Hepatocyte (in vitro differentiated cells): ENCODE measurements at regions not wholly inside any gene's neighbourhood (a gene's known extent, or its start where the extent isn't known, plus 50 kb on each side); places are given as distances from the start of the nearest gene placed in this dataset.

ENCODE experiments used
- EZH2 ChIP-seq: fragments of 200-600 bp; sonication (generic); IDR thresholded peaks from 2 replicates; pipeline ENCODE4 v1.6.1; 2016; ENCODE audit warnings: antibody characterized with exemption, mild to moderate bottlenecking, borderline replicate concordance
- EZH2phosphoT487 ChIP-seq: fragments of 200-600 bp; sonication (generic); IDR thresholded peaks from one replicate; pipeline ENCODE4 v1.6.1; 2018; ENCODE audit warnings: antibody characterized with exemption, mild to moderate bottlenecking, low read depth, moderate library complexity; ENCODE audit not compliant: unreplicated experiment, severe bottlenecking
- TF ChIP-seq, protein P1 (sequence below): fragments of 200-600 bp; sonication (generic); IDR thresholded peaks from 2 replicates; pipeline ENCODE4 v1.5.1; 2016; ENCODE audit warnings: antibody characterized with exemption, mild to moderate bottlenecking; ENCODE audit not compliant: poor library complexity

DNA sequence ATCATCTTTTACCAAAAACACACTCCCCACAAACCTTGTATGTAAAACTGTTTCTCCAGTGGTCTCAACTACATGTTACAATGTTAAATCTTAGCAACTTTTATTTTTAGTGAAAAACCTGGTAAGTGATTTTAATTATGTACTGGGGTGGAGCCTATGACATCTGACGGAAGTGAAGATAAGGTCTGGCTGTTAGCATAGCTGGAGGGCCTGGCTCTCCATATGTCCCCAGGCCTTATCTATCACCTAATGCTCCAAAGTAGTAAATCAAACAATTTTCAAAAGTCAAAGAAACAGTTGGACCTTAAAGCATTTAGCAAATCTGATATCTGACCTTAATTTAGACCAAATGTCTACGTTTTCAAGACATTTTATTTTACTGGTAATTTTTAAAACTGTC, 173.6 kb upstream of the SMAD3 start:
- no peak for TF ChIP-seq EZH2
- TF ChIP-seq, protein P1, sequence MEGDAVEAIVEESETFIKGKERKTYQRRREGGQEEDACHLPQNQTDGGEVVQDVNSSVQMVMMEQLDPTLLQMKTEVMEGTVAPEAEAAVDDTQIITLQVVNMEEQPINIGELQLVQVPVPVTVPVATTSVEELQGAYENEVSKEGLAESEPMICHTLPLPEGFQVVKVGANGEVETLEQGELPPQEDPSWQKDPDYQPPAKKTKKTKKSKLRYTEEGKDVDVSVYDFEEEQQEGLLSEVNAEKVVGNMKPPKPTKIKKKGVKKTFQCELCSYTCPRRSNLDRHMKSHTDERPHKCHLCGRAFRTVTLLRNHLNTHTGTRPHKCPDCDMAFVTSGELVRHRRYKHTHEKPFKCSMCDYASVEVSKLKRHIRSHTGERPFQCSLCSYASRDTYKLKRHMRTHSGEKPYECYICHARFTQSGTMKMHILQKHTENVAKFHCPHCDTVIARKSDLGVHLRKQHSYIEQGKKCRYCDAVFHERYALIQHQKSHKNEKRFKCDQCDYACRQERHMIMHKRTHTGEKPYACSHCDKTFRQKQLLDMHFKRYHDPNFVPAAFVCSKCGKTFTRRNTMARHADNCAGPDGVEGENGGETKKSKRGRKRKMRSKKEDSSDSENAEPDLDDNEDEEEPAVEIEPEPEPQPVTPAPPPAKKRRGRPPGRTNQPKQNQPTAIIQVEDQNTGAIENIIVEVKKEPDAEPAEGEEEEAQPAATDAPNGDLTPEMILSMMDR = no peak
- no peak for TF ChIP-seq EZH2phosphoT487
